ENCODE measurements at regions not wholly inside any gene's neighbourhood (a gene's known extent, or its start where the extent isn't known, plus 50 kb on each side); places are given as distances from the start of the nearest gene placed in this dataset.
A peak's percentile ranks its signal among the peaks of the same experiment; 100 is the strongest.
"Not testable (repeated sequence)": the region's sequence is repeated elsewhere in the genome, so short reads cannot be mapped to it uniquely, and the experiment has no call there.

DNA sequence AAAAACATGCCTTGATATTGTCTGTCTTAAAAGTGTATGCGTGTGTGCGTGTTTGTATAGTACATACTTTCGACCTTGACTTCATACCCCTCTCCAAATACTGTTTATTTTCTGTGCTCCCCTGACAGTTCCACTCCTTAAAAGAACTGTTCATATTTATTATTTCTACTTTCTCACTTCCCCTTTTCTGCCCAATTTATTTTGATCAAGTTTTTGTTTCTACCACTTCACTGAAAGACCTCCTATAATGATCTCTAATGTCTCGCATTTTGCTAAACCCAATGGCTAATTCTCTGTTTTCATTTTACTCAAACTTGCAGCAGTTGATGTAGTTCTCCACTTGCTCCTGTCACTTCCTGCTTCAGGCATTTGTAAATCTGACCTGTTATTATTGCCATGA lies 426.1 kb upstream of the KLF12 start:
- no peak for DNase-seq

GRCh38 chr13:74557870-74558269 lies 423.7 kb upstream of the KLF12 start:
- no peak for DNase-seq

- peak; percentile 22 for DNase-seq
These were observed 421.6 kb upstream of the KLF12 start for GRCh38 chr13:74555651-74556420.

DNA sequence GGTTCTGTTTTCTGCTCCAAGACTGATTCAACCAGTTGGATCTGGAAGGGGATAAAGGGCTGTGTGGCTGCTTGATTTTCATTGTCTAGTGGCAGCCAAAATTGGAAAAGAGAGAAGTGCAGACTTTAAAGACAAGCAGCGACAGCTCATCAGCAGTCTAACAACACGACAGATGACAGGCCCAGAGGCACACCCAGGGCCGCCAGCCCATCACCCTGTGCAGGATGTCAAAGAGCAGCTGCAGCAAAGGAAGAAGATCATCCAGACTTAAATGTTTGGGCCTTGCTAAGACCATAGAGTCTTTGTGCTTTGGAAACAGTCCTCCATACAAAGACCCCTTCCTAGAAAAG lies 421.0 kb upstream of the KLF12 start:
- no peak for DNase-seq

DNA sequence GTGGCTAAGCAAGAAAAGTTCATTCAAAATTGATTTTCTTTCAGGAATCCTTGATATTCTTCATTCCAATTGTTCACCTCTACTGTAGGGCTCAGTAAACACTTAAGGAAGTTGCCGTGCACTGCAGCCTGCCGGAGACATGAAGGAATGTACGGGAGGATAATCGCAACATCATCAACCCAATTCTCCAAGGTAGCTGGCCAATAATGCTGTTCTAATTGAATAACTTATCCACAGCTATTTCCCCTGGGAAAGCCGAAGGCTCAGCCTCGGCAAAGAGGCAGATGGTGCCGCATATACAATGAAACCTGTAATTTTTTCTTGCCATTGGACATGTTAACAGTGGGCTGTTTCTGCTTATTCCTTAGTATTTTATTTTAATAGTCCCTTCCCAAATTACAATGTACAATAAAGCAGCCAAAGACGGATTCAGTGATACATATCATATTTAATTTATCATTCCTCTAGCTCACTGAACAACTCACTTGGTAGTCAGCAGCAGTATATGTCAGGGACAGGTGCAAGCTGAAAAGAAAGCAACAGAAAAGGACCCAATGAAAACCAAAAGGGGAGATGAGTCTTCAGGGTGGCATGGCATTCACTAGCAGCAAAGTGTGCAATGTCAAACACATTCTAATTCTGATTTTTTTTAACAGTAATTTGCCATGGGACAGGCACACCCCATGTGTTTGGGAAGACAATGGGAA lies 420.5 kb upstream of the KLF12 start:
- DNase-seq: no peak

GRCh38 chr13:74550039-74550438 lies 415.8 kb upstream of the KLF12 start:
- peak; percentile 28 for DNase-seq

DNA sequence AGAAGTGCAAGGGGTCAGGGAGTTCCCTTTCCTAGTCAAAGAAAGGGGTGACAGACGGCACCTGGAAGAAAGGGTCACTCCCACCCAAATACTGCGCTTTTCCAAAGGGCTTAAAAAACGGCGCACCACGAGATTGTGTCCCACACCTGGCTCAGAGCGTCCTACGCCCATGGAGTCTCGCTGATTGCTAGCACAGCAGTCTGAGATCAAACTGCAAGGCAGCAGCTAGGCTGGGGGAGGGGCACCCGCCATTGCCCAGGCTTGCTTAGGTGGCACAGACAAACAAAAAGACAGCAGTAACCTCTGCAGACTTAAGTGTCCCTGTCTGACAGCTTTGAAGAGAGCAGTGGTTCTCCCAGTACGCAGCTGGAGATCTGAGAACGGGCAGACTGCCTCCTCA lies 402.4 kb upstream of the KLF12 start:
- DNase-seq: not testable (repeated sequence)

GRCh38 chr13:74533226-74533625 lies 399.0 kb upstream of the KLF12 start:
- no peak for DNase-seq

GRCh38 chr13:74530011-74530410 lies 395.8 kb upstream of the KLF12 start:
- DNase-seq: peak; percentile 79

- DNase-seq: no peak
These were observed 394.7 kb upstream of the KLF12 start for GRCh38 chr13:74528734-74529513.

DNA sequence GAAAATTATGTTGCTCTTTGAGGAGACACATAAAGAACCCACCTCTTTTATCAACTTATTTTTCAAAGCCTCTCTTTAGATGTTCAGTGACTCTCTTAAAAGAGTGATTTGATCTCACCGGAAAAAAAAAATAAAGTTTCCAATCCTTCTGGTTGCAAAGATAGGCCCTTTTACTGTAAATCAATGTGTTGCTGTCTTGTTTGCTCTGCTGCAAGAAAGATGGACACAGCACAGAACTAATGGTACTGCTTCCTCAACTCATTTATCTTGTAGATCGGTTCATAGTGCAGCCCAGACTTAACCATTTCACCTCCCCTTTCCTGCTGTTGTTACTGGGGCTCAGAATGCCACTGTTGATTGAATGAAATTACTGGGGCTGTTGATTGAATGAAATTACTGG lies 388.9 kb upstream of the KLF12 start:
- no peak for DNase-seq

DNA sequence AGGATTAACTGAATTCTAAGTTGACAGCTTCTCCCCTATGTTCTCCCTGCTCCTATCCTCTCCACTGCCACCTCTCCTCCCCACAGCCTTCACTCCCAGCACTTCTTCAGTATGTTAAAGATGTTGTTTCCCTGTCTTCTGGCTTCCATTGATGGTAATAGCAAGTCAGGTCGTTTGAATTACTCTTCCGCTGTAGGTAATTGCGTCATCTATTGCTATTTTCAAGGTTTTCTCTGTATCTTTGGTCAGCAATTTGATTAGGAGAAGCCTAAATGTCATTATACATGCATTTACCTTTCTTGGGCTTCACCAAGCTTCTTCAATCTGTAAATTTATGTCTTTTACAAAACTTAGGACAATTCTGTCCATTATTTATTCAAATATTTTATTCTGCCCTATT lies 377.3 kb upstream of the KLF12 start:
- no peak for DNase-seq

DNA sequence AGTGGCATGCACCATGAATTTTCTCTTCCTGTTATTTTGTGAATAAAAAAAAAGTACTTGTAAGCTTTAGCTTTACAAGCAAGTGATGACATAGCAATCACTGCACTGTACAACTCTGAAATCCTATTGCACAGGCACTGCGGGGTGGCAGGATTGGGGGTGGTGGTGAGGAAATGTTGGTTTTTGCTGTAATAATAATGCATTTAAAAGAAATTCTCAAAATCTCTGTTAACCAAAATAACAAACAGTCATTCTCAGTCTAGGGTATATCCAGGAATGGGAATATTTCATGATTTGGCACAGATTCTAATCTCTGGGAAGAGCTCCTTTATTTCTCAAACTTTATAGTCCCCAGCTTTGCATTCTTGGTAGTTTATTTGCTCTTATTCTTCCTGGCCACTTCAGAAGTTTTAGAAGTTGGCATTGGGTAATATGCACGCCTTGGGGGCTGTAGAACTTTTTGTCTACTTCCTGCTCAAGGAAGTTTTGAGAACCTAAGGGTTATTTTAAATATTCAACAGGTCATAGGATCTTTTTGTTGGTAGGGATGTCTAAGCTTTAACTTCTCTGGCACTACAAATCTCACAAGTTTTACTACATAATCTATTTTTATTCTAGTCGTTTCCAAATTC lies 353.0 kb upstream of the KLF12 start:
- DNase-seq: peak; percentile 4

- DNase-seq: no peak
These were observed 351.6 kb upstream of the KLF12 start for GRCh38 chr13:74485757-74486156.

DNA sequence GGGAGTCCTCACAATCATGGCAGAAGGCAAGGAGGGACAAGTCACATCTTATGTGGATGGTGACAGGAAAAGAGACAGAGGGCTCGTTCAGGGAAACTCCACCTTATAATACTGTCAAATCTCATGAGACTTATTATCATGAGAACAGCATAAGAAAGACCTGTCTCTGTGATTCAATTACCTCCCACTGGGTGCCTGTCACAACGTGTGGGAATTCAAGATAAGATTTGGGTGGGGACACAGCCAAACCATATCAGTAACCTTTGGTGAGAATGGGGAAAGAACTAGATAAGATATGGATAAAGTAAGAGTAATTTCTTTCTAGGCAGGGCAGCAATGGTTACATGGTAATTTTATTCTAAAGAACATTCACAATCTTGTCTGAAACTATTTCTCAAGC lies 344.9 kb upstream of the KLF12 start:
- no peak for DNase-seq

DNA sequence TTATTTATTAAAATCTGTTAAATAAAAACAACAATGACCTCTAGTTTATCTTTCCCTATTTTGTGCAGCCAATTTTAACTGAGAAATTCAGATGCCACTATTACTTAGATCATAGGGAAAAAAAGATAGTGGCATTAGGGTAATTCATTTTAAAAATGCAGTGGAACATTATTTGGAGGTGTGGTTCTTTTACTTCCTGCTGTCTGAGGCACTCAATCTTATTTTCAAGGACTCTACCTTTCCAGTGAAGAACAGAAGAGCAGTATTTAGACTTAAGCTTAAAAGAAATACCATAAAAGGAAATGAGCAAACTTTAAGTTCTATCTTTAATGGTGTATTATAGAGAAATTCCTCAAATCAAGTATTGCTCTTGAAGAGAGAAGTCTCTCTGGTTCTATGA lies 342.6 kb upstream of the KLF12 start:
- DNase-seq: no peak

- DNase-seq: no peak
These were observed 342.2 kb upstream of the KLF12 start for GRCh38 chr13:74476365-74476764.

GRCh38 chr13:74466864-74467263 lies 332.7 kb upstream of the KLF12 start:
- DNase-seq: no peak

- no peak for DNase-seq
These were observed 331.8 kb upstream of the KLF12 start for GRCh38 chr13:74466020-74466419.

DNA sequence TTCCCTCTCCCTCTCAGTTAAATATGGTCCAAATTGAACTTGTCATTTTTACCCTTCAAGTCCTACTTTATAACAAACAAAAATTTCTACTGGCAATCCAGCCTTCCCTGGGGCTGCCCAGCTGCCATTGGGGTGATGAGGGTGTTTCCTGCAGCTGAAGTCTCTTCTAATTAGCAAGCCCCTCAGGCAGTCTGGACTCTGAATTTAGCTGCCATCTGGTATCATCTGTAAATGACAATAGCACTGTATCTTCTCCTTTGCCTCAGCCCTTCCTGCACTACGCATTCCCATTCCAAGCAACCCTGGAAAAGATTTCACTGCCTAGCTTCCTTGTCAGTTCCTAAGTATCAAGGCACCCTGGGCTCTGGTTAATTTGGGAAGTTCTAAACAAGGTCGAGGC lies 331.1 kb upstream of the KLF12 start:
- no peak for DNase-seq

GRCh38 chr13:74464670-74465069 lies 330.5 kb upstream of the KLF12 start:
- DNase-seq: no peak

GRCh38 chr13:74461011-74461410 lies 326.8 kb upstream of the KLF12 start:
- DNase-seq: no peak

DNA sequence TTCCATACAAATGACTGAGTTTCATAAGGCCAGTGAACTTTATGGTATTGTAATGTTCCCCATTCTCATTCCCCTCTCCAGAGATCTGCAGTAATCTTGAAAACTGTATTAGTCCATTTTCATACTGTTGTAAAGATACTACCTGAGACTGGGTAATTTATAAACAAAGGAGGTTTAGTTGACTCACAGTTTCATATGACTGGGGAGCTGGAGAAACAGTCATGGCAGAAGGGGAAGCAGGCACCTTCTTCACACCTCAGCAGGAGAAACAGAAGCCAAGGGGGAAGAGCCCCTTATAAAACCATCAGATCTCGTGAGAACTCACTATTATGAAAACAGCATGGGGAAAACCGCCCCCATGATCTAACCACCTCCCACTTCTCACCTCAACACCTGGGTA lies 318.7 kb upstream of the KLF12 start:
- no peak for DNase-seq

- peak; percentile 32 for DNase-seq
These were observed 318.0 kb upstream of the KLF12 start for GRCh38 chr13:74452176-74452575.
